Esophagus muscularis mucosa (tissue), 4 donors: ENCODE measurements at regions not wholly inside any gene's neighbourhood (a gene's known extent, or its start where the extent isn't known, plus 50 kb on each side); places are given as distances from the start of the nearest gene placed in this dataset.
"Not testable (repeated sequence)": the region's sequence is repeated elsewhere in the genome, so short reads cannot be mapped to it uniquely, and the experiment has no call there.

Experiments
- DNase-seq: peaks from one replicate; pipeline ENCODE4 v3.0.0-alpha.2; 2017; ENCODE audit errors: extremely low spot score
- H3K27ac ChIP-seq, 4 donors: fragments of 200-600 bp; sonication (generic); replicated peaks in 1 of 4; 1 replicate in 3 of 4; 2 replicates in 1 of 4; pipeline ENCODE4 v1.5.1; 2016 to 2019; ENCODE audit warnings: mild to moderate bottlenecking in 1 of 4
- H3K27me3 ChIP-seq, 4 donors: fragments of 200-600 bp; sonication (generic); one replicate each; pipeline versions ENCODE4 v1.5.1 to v1.6.0; 2016 to 2019
- H3K36me3 ChIP-seq, 4 donors: fragments of 200-600 bp; sonication (generic); one replicate each; pipeline ENCODE4 v1.5.1; 2016 to 2019
- H3K4me1 ChIP-seq, 4 donors: fragments of 200-600 bp; sonication (generic); one replicate each; pipeline ENCODE4 v1.5.1; 2016 to 2019
- H3K4me3 ChIP-seq, 4 donors: fragments of 200-600 bp; sonication (generic); 1 replicate in 2 of 4; 2 replicates in 2 of 4; pipeline ENCODE4 v1.5.1; 2016 to 2019; ENCODE audit warnings: mild to moderate bottlenecking in 4 of 4, moderate library complexity in 1 of 4
- H3K9me3 ChIP-seq, 4 donors: fragments of 200-600 bp; sonication (generic); 1 replicate in 3 of 4; 2 replicates in 1 of 4; pipeline ENCODE4 v1.5.1; 2016 to 2019
- EP300 ChIP-seq: sonication (generic); formaldehyde crosslinking; IDR thresholded peaks from one replicate; pipeline ENCODE4 v1.6.1; 2017; ENCODE audit warnings: antibody characterized with exemption
- POLR2A ChIP-seq: fragments of 450-650 bp; IDR thresholded peaks from one replicate; pipeline ENCODE4 v1.6.1; 2017; ENCODE audit warnings: antibody characterized with exemption, moderate library complexity, mild to moderate bottlenecking, low read depth
- POLR2AphosphoS5 ChIP-seq, 2 donors: sonication (generic); formaldehyde crosslinking; IDR thresholded peaks; one replicate each; pipeline ENCODE4 v1.6.1; 2017; ENCODE audit warnings: antibody characterized with exemption in 2 of 2
- WGBS: methylation state at CpG from one replicate; pipeline ENCODE4 v1.1.5; 2018; 5-methylcytosine and 5-hydroxymethylcytosine counted together
- intact Hi-C: fragments of 100-400 bp; cut with DNase I; formaldehyde crosslinking; loops from one replicate; pipeline ENCODE4 v1.15.1; 2023
- TF ChIP-seq, protein P1 (sequence below), 3 experiments: fragments of 200-600 bp in 2 of 3; fragments of 450-650 bp in 1 of 3; sonication (generic) in 2 of 3; IDR thresholded peaks; one replicate each; pipeline ENCODE4 v1.5.1; 2017 to 2019; ENCODE audit warnings: antibody characterized with exemption in 3 of 3, mild to moderate bottlenecking in 2 of 3, moderate library complexity in 1 of 3

DNA sequence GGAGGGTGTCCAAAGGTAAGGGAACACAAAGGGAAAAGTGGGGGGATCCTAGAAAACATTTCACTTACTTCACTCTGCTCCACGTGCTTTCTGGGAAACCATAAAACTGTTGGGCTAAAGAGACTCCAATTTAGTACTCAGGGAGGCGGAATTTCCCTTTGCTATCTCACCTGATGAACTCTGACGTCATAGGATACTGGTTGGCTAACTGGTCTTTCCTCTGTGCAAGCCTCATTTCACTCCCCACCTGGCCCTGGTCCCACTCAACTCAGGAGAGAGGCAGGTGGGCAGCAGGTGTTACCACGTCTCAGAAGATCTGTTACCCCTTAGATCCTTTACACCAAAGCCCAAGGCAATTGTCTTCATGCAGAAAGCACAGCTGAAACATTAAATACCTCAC lies 51.8 kb upstream of the PMAIP1 start:
- TF ChIP-seq, protein P1, sequence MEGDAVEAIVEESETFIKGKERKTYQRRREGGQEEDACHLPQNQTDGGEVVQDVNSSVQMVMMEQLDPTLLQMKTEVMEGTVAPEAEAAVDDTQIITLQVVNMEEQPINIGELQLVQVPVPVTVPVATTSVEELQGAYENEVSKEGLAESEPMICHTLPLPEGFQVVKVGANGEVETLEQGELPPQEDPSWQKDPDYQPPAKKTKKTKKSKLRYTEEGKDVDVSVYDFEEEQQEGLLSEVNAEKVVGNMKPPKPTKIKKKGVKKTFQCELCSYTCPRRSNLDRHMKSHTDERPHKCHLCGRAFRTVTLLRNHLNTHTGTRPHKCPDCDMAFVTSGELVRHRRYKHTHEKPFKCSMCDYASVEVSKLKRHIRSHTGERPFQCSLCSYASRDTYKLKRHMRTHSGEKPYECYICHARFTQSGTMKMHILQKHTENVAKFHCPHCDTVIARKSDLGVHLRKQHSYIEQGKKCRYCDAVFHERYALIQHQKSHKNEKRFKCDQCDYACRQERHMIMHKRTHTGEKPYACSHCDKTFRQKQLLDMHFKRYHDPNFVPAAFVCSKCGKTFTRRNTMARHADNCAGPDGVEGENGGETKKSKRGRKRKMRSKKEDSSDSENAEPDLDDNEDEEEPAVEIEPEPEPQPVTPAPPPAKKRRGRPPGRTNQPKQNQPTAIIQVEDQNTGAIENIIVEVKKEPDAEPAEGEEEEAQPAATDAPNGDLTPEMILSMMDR (IDR thresholded peaks at IDR 0.05) = no peak
- TF ChIP-seq POLR2A = no peak
- no peak for TF ChIP-seq POLR2AphosphoS5 (IDR thresholded peaks at IDR 0.05)
- no peak for TF ChIP-seq EP300
- Histone ChIP-seq H3K27me3 (no peaks in the 10 kb centered on the region), H3K4me1 (peaks cover 0 to 5% (median 0%) of the 10 kb centered on the region in 4 donors), H3K9me3 (no peaks in the 10 kb centered on the region), H3K36me3 (no peaks in the 10 kb centered on the region), H3K4me3 (no peak overlapping the region), H3K27ac (no peak overlapping the region)
- WGBS = 91% methylated on average over 4 of the region's 4 CpGs
- DNase-seq = no peak
- intact Hi-C loops = loop anchor here (10.0 kb wide), 1 partner anchor 697 kb away; no protein-coding TSS in a partner anchor

DNA sequence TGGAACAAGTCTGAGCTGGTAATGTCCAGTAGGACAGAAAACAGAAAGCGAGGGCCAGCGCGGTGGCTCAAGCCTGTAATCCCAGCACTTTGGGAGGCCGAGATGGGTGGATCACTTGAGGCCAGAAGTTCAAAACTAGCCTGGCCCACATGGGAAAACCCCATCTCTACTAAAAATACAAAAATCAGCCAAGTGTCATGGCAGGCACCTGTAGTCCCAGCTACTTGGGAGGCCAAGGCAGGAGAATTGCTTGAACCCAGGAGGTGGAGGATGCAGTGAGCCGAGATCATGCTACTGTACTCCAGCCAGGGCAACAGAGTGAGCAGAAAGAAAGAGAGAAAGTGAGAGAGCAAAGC lies 52.3 kb upstream of the PMAIP1 start:
- not testable (repeated sequence) for H3K27ac ChIP-seq
- 81% methylated on average over 5 of the region's 5 CpGs for WGBS
- intact Hi-C loops = loop anchor here (10.0 kb wide), 1 partner anchor 697 kb away; no protein-coding TSS in a partner anchor

DNA sequence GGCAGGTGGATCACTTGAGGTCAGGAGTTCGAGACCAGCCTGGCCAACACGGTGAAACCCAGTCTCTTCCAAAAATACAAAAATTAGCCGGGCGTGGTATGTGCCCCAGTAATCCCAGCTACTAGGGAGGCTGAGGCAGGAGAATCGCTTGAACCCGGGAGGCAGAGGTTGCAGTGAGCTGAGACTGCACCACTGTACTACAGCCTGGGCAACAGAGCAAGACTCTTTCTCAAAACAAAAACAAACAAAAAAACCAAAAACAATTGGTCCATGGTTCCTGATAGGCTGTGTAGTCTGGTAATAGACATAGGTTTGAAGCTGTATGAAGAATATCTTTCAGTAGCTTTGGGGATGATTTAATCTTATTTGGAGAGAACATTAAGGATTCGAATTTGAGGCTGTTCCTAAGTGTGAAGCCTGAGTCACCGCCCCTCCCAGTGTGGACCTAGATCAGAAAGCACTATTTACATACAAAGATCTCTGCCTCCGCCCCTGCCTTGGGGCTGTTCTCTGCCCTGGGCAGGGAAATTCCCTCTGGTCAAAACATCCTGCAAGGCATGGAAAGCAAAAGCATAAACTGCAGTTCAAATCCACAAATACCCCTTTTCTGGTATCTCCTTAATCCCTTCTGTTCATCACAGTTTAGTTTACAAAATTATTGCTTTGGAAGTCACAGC lies 52.8 kb upstream of the PMAIP1 start:
- WGBS = 79% methylated on average over 9 of the region's 9 CpGs
- no peak overlapping the region for H3K27ac ChIP-seq
- no peaks in the 10 kb centered on the region for H3K36me3 ChIP-seq
- no peak overlapping the region for H3K4me3 ChIP-seq
- DNase-seq = no peak
- no peak for TF ChIP-seq EP300
- TF ChIP-seq POLR2AphosphoS5 (IDR thresholded peaks at IDR 0.05) = no peak
- TF ChIP-seq, protein P1 (IDR thresholded peaks at IDR 0.05) = no peak
- no peak for TF ChIP-seq POLR2A
- no peaks in the 10 kb centered on the region for H3K9me3 ChIP-seq
- peaks cover 0 to 5% (median 0%) of the 10 kb centered on the region in 4 donors for H3K4me1 ChIP-seq
- no peaks in the 10 kb centered on the region for H3K27me3 ChIP-seq
- intact Hi-C loops = loop anchor here (10.0 kb wide), 1 partner anchor 698 kb away; no protein-coding TSS in a partner anchor

More for the DNA sequence above, 52.3 kb upstream of the PMAIP1 start:
- DNase-seq, H3K9me3 ChIP-seq, H3K27me3 ChIP-seq, H3K4me1 ChIP-seq, H3K4me3 ChIP-seq, H3K36me3 ChIP-seq: not testable (repeated sequence)

DNA sequence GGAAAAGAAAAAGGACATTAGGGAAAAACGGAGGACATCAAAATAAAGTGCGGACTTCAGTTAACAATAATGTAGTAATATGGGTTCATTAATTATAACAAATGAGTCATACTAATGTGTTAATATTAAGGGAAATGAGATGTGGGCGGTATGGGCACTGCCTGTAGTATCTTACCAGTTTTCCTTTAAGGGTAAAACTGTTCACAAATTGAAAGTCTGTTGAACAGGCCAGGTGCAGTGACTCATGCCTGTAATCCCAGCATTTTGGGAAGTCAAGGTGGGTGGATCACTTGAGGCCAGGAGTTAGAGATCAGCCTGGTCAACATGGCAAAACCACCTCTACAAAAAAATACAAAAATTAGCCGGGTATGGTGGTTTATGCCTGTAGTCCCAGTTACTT lies 56.8 kb upstream of the PMAIP1 start:
- WGBS = 93% methylated on average over 4 of the region's 4 CpGs
- H3K4me1 ChIP-seq = no peaks in the 10 kb centered on the region
- DNase-seq = no peak
- no peak for TF ChIP-seq POLR2AphosphoS5 (IDR thresholded peaks at IDR 0.05)
- TF ChIP-seq EP300 = no peak
- TF ChIP-seq, protein P1 (IDR thresholded peaks at IDR 0.05) = no peak
- no peak for TF ChIP-seq POLR2A
- H3K27ac ChIP-seq = no peak overlapping the region
- no peaks in the 10 kb centered on the region for H3K9me3 ChIP-seq
- H3K36me3 ChIP-seq = no peaks in the 10 kb centered on the region
- intact Hi-C loops = loop anchor here (10.0 kb wide), 1 partner anchor 702 kb away; no protein-coding TSS in a partner anchor
- H3K27me3 ChIP-seq = no peaks in the 10 kb centered on the region
- no peak overlapping the region for H3K4me3 ChIP-seq

DNA sequence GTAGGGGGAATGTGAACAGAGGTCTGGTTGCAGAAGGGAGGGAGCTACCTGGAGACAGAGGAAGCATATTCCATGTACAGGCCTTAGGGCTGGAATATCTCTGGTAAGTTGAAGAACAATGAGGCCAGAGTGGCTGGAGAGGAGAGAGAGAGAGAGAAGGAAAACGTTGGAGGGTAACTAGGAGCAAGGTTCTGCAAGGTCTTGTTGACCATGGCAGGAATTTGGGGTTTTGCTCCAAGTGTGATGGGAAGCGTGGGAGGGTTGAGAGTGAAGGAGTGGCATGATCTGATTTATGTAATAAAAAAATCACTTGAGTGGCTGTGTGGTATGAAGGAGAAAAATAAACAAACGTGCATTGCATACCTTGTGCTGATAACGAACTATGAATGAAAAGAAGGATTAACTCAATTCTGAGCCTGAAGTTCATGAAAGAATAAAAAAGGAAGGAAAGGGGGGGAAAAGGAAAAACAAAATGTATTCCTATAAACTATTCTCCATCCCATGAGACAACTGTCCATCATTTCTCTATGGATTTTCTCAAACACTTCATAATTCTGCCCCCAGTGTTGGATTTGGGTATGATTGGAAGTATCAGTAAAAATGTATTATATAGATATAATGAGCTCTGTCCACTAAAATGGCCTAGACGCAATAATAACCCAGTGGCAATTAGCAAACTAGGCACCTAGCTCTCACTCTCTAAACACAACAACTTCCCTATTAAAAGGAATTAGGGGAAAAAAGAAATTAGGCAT lies 59.7 kb upstream of the PMAIP1 start:
- intact Hi-C loops = loop anchor here (5.0 to 10.0 kb wide), 2 partner anchors 137 to 705 kb away; no protein-coding TSS in a partner anchor
- Histone ChIP-seq H3K27ac (no peak overlapping the region), H3K4me3 (no peak overlapping the region), H3K9me3 (no peaks in the 10 kb centered on the region), H3K4me1 (no peaks in the 10 kb centered on the region), H3K36me3 (no peaks in the 10 kb centered on the region), H3K27me3 (peaks cover 0 to 5% (median 0%) of the 10 kb centered on the region in 4 donors)
- 74% methylated on average over 5 of the region's 5 CpGs for WGBS
- no peak for DNase-seq
- no peak for TF ChIP-seq POLR2A
- TF ChIP-seq, protein P1 (IDR thresholded peaks at IDR 0.05) = no peak
- no peak for TF ChIP-seq EP300
- TF ChIP-seq POLR2AphosphoS5 (IDR thresholded peaks at IDR 0.05) = no peak
